GM21786 (cell line): ENCODE measurements at regions not wholly inside any gene's neighbourhood (a gene's known extent, or its start where the extent isn't known, plus 50 kb on each side); places are given as distances from the start of the nearest gene placed in this dataset.

Source experiments
- ATAC-seq: cut with Tn5 transposase; IDR thresholded peaks from one replicate; pipeline ENCODE4 v1.9.1; 2021; ENCODE audit not compliant: unreplicated experiment

DNA sequence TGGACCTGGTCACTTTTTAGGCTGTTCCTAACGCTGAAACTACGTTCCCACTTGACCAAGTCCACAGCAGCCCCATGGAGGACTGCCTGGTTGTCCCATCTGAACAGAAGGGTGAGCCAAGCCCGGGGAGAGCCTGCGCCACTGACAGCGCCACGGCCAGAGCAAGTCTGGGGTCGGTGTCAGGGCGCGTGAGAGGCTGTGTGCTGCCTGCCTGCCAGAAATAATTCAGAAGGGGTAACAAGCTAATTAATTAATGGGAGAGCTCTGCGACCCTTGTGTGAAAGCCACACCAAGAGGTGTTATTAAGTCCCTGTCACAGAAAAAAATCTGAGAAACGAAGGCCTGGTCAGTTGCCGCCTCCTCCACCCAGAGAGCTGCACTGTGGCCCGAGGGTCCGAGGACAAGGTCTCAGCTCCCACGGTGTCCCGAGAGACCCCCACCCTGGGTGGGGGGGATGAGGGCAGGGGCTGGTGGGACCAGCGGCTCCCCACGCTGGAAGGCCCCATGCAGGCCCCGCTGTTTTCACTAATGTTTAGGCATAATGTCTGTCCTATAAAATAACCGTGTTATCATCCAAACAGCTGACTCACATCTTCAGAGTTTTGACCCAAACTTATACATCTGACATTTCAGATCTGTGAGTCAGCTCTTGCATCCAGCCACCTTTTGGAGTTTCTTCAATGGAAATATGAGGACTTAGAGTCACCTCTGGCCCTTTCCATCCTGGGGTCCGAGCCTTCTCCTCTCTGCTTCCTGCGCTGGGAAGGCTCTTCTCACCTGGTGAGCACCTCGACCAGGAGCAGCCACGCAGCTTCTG lies 58.5 kb downstream of the DLL1 start:
- no peak for ATAC-seq

- ATAC-seq = no peak
These were observed 59.3 kb downstream of the DLL1 start for GRCh38 chr6:170231293-170232185.

DNA sequence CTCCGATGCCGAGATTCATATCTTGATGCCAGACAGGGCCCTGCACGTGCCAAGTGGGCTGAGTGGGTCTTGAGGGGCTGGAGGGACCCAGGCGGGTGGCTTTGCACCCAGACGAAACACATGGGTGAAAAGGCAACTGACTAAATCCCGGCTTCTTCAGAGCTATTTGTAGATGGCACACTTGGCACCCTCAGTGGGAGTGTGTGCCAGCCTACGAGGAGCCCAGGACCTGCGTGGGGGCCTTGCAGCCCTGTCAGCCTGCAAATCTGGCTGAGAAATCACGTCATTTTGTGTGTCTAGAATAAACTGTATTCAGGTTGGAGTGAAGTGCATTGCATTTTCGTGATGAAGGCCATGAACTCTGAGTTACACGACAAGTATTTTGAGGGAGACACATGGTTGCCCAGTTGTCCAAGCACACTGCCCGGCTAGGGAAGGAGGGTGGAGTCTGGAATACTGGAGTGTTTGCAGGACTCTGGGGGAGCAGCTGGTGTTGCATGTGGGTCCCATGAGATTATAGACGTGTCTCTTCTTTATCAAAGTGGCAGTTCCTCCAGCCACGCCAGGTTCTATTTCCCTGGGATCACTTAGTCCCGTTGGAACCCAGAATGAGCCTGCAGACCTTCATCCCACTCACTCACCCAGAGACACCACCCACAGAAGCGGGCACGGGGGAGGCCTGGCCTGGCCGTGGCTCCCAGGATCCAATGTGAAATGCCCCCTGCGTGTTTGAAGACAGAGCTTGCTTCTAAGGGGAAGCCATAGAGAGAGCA lies 60.2 kb downstream of the DLL1 start:
- no peak for ATAC-seq

GRCh38 chr6:170229851-170230519 lies 60.9 kb downstream of the DLL1 start:
- no peak for ATAC-seq

DNA sequence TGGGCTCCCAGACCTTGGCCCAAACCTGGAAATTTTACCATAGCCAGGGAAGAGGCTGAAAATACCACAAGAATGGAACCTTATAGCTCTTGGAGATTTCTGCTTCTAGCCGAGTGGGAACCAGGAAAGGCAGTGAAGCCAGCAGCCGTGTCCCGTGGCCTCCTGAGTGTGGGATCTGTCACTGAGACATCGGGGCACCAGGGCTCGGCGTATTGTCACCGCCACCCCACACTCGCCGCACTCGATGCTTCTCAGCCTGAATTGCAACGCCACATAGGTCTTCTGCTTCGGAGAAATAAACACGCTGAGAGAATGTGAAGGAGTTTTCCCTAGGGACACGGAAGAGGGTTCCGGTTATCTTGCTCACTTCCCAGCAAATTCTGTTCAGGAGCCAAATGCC lies 61.5 kb downstream of the DLL1 start:
- no peak for ATAC-seq

- ATAC-seq = no peak
These were observed 62.0 kb downstream of the DLL1 start for GRCh38 chr6:170228946-170229310.

DNA sequence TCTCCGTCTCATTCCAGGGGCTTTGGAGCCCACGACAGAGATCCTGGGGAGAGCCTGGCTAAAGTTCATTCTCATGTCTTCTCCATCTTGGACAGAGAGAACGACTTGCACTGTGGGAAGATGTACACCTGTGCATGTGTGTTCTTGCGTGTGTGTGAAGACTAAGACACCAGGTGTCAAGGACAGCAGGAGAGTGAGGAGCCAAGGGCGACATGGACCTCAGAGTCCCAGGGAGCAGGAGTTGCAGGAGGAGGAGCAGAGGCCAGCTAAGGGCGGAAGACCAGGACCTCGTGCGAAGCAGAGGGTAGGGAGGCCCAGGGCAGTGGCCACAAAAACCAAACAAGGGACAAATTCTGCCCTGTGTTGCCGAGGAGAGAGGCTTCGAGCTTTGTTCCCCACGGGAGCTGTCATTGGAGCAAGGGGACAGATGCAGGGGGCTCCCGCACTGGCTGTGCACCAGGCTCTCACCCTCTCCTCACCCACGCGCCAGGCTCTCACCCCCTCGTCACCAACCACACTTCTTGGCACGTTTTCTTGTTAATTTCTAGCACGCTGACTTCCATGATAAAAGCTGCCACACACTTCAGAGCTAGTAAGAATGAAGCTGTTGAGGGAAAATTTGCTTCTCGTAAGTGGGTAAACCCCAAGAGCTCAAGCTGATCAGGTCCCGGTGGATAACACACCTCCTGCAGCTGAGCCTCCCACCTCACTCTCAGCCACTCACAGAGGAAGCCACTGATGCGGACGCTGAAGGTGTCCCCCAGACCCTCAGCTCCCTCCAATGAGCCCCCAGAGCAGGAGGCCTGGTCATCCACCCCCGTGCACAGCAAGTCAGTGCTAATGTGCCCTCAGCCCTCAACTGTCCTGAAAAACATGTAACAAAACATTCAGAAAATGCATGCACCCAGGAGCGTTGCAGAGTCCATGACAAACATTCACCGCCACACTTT lies 62.6 kb downstream of the DLL1 start:
- ATAC-seq = no peak

DNA sequence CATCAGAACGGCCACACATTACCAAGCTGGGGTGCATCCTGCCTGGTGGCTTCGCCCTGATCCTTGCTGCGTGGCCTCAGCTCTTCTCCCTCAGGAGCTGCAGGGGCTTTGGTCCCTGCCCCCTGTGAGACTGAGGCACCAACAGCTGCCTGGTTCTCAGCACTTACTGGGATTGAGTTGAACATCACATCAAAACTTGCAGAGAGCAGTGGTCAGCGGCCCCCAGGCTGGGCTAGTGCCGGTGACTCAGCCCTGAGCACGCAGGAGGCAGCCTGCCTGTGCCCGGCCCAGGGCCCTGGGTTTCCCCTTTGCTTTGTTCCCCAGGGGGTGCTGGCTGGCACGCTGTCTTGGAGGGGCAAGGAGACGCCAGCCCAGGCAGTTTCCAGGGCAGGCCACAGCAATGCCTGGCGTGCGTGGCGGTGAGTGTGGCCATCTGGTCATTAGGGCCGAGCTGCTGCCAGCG lies 63.3 kb downstream of the DLL1 start:
- ATAC-seq = no peak

DNA sequence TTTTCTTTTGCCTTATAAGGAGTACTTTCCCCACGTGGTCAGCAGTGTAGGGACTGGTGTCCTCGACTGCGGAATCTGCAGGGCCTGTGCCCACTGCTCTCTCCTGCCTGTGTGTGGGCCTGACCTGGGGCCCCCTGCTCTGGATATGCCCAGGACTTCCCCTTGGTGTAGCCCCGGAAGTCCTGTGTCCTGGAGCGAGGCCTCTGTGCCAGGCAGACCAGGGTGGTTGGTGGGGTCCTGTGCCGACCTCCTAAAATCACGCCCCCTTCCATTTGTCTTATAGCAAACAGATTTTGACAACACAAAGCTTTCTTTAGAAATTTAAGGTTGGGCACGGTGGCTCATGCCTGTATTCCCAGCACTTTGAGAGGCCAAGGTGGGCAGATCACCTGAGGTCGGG lies 64.2 kb downstream of the DLL1 start:
- no peak for ATAC-seq

DNA sequence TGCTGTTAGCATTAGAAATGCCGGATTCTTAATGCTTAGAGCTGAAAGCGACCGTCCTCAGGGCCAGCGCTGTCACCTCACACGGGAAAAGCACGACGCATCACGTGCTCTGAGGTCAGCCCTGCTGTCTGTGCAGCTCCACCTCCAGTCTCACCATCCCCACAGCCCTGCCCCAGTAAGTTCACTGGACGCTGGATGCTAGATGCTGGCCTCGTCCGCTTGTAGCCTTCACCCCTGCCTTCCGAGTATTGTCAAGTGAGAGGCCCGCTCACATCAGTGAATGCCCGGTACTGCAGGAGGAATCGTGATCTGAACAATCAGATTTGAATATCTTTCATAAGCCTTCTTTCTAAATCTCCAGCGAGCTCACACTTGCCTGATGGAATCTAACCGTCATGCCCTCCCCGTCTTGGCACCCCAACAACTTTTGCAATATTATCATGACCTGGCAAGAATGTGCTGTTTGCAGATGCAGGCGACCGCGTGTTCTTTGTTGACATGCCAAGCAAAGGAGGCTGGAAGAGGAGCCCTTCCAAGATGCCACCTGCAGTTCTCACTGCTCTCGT lies 64.9 kb downstream of the DLL1 start:
- no peak for ATAC-seq

DNA sequence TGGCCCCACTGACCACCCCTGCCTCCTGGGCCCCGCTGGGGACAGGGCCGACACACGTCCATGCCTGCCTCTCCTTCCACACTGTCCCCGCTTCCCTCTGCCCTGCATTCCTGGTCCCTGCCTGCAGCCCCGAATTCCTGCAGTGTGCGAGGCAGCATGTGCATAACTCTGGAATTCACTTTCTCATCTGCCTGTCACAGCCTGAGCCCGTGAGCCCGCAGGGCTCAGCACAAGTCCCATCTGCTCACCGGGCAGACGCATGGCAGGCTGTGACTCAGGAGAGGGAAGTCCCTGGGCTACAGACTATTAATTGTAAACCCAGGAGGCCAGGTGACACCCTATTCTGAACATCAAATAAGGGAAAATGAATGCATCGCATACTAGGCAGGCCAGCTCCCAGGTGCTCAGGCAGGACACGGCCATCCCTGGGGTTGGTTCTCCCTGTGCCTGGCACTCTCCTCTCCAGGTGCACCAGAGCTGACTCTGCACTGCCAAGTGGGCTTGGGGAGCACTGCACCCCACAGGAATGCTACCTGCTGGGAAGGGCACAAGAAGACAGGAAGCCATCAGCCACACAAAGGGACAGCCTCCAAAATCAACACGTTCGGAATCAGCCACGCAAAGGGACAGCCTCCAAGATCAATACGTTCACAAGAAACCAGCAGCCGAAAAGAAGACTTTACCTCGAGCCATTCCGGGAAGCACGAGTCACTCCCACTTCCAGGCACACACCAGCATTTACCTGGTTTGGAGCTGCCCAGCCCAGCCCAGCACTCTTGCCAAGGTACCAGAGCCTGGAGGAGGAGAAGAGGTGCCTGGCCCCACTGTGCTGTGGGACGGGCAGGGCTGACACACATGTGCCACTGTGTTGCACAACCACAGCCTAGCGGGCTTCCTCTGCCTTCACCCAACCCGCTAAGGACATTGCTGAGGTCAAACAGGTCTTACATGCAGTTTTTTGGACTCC lies 65.9 kb downstream of the DLL1 start:
- no peak for ATAC-seq

- no peak for ATAC-seq
These were observed 66.9 kb downstream of the DLL1 start for GRCh38 chr6:170223718-170224693.

GRCh38 chr6:170222498-170223471 lies 68.1 kb downstream of the DLL1 start:
- no peak for ATAC-seq

- ATAC-seq = no peak
These were observed 69.0 kb downstream of the DLL1 start for GRCh38 chr6:170221753-170222400.

- ATAC-seq = no peak
These were observed 69.7 kb downstream of the DLL1 start for GRCh38 chr6:170221052-170221752.
